ENCODE measurements at regions not wholly inside any gene's neighbourhood (a gene's known extent, or its start where the extent isn't known, plus 50 kb on each side); places are given as distances from the start of the nearest gene placed in this dataset.

GRCh38 chr5:173741729-173742431, 125.4 kb upstream of the BOD1 start:
- no peaks in the 10 kb centered on the region for H3K36me3 ChIP-seq (ENCODE audit: insufficient read depth, low read length)
- no peaks in the 10 kb centered on the region for H3K4me1 ChIP-seq (ENCODE audit: control insufficient read depth, insufficient read depth, low read length, unreplicated experiment)
- H3K27me3 ChIP-seq (ENCODE audit: insufficient read depth, low read length): no peaks in the 10 kb centered on the region
- H2AFZ ChIP-seq (ENCODE audit: low read length, unreplicated experiment): no peak overlapping the region
- no peaks in the 10 kb centered on the region for H3K79me2 ChIP-seq (ENCODE audit: control insufficient read depth, insufficient read depth, low read length, unreplicated experiment)
- no peak overlapping the region for H3K4me3 ChIP-seq (ENCODE audit: low read depth, low read length)
- no peak overlapping the region for H3K27ac ChIP-seq (ENCODE audit: low read depth, low read length)

- Histone ChIP-seq H3K27ac (ENCODE audit: low read depth, low read length) (no peak overlapping the region), H3K36me3 (ENCODE audit: insufficient read depth, low read length) (no peaks in the 10 kb centered on the region), H3K79me2 (ENCODE audit: control insufficient read depth, insufficient read depth, low read length, unreplicated experiment) (no peaks in the 10 kb centered on the region), H2AFZ (ENCODE audit: low read length, unreplicated experiment) (no peak overlapping the region), H3K27me3 (ENCODE audit: insufficient read depth, low read length) (no peaks in the 10 kb centered on the region), H3K4me1 (ENCODE audit: control insufficient read depth, insufficient read depth, low read length, unreplicated experiment) (no peaks in the 10 kb centered on the region), H3K4me3 (ENCODE audit: low read depth, low read length) (no peak overlapping the region)
Measured at GRCh38 chr5:173742432-173742816, 126.0 kb upstream of the BOD1 start.

GRCh38 chr5:173743641-173744343, 127.3 kb upstream of the BOD1 start:
- Histone ChIP-seq H2AFZ (ENCODE audit: low read length, unreplicated experiment) (no peak overlapping the region), H3K27me3 (ENCODE audit: insufficient read depth, low read length) (no peaks in the 10 kb centered on the region), H3K4me1 (ENCODE audit: control insufficient read depth, insufficient read depth, low read length, unreplicated experiment) (no peaks in the 10 kb centered on the region), H3K4me3 (ENCODE audit: low read depth, low read length) (no peak overlapping the region), H3K27ac (ENCODE audit: low read depth, low read length) (no peak overlapping the region), H3K36me3 (ENCODE audit: insufficient read depth, low read length) (no peaks in the 10 kb centered on the region), H3K79me2 (ENCODE audit: control insufficient read depth, insufficient read depth, low read length, unreplicated experiment) (no peaks in the 10 kb centered on the region)

- Histone ChIP-seq H3K27ac (ENCODE audit: low read depth, low read length) (no peak overlapping the region), H3K36me3 (ENCODE audit: insufficient read depth, low read length) (no peaks in the 10 kb centered on the region), H3K79me2 (ENCODE audit: control insufficient read depth, insufficient read depth, low read length, unreplicated experiment) (no peaks in the 10 kb centered on the region), H2AFZ (ENCODE audit: low read length, unreplicated experiment) (no peak overlapping the region), H3K27me3 (ENCODE audit: insufficient read depth, low read length) (no peaks in the 10 kb centered on the region), H3K4me1 (ENCODE audit: control insufficient read depth, insufficient read depth, low read length, unreplicated experiment) (no peaks in the 10 kb centered on the region), H3K4me3 (ENCODE audit: low read depth, low read length) (no peak overlapping the region)
Measured at GRCh38 chr5:173744551-173744950, 128.1 kb upstream of the BOD1 start.

GRCh38 chr5:173745123-173745522, 128.7 kb upstream of the BOD1 start:
- no peaks in the 10 kb centered on the region for H3K27me3 ChIP-seq (ENCODE audit: insufficient read depth, low read length)
- H3K27ac ChIP-seq (ENCODE audit: low read depth, low read length): no peak overlapping the region
- no peak overlapping the region for H2AFZ ChIP-seq (ENCODE audit: low read length, unreplicated experiment)
- H3K4me1 ChIP-seq (ENCODE audit: control insufficient read depth, insufficient read depth, low read length, unreplicated experiment): no peaks in the 10 kb centered on the region
- no peaks in the 10 kb centered on the region for H3K79me2 ChIP-seq (ENCODE audit: control insufficient read depth, insufficient read depth, low read length, unreplicated experiment)
- H3K36me3 ChIP-seq (ENCODE audit: insufficient read depth, low read length): no peaks in the 10 kb centered on the region
- no peak overlapping the region for H3K4me3 ChIP-seq (ENCODE audit: low read depth, low read length)

GRCh38 chr5:173745557-173745956, 129.1 kb upstream of the BOD1 start:
- Histone ChIP-seq H3K36me3 (ENCODE audit: insufficient read depth, low read length) (no peaks in the 10 kb centered on the region), H3K4me3 (ENCODE audit: low read depth, low read length) (no peak overlapping the region), H3K27ac (ENCODE audit: low read depth, low read length) (no peak overlapping the region), H3K4me1 (ENCODE audit: control insufficient read depth, insufficient read depth, low read length, unreplicated experiment) (no peaks in the 10 kb centered on the region), H3K79me2 (ENCODE audit: control insufficient read depth, insufficient read depth, low read length, unreplicated experiment) (no peaks in the 10 kb centered on the region), H3K27me3 (ENCODE audit: insufficient read depth, low read length) (no peaks in the 10 kb centered on the region), H2AFZ (ENCODE audit: low read length, unreplicated experiment) (no peak overlapping the region)

- Histone ChIP-seq H3K27ac (ENCODE audit: low read depth, low read length) (no peak overlapping the region), H3K4me1 (ENCODE audit: control insufficient read depth, insufficient read depth, low read length, unreplicated experiment) (no peaks in the 10 kb centered on the region), H2AFZ (ENCODE audit: low read length, unreplicated experiment) (no peak overlapping the region)
Measured at GRCh38 chr5:173746047-173746646, 129.7 kb upstream of the BOD1 start.

GRCh38 chr5:173747876-173748275, 131.4 kb upstream of the BOD1 start:
- Histone ChIP-seq H3K4me3 (ENCODE audit: low read depth, low read length) (no peak overlapping the region), H3K27ac (ENCODE audit: low read depth, low read length) (no peak overlapping the region), H2AFZ (ENCODE audit: low read length, unreplicated experiment) (no peak overlapping the region), H3K4me1 (ENCODE audit: control insufficient read depth, insufficient read depth, low read length, unreplicated experiment) (no peaks in the 10 kb centered on the region), H3K79me2 (ENCODE audit: control insufficient read depth, insufficient read depth, low read length, unreplicated experiment) (no peaks in the 10 kb centered on the region), H3K27me3 (ENCODE audit: insufficient read depth, low read length) (no peaks in the 10 kb centered on the region), H3K36me3 (ENCODE audit: insufficient read depth, low read length) (no peaks in the 10 kb centered on the region)

More at GRCh38 chr5:173746047-173746646, 129.7 kb upstream of the BOD1 start:
- Histone ChIP-seq H3K4me3 (ENCODE audit: low read depth, low read length) (no peak overlapping the region), H3K79me2 (ENCODE audit: control insufficient read depth, insufficient read depth, low read length, unreplicated experiment) (no peaks in the 10 kb centered on the region), H3K27me3 (ENCODE audit: insufficient read depth, low read length) (no peaks in the 10 kb centered on the region), H3K36me3 (ENCODE audit: insufficient read depth, low read length) (no peaks in the 10 kb centered on the region)

- no peak overlapping the region for H3K27ac ChIP-seq (ENCODE audit: low read depth, low read length)
- H3K79me2 ChIP-seq (ENCODE audit: control insufficient read depth, insufficient read depth, low read length, unreplicated experiment): no peaks in the 10 kb centered on the region
- no peaks in the 10 kb centered on the region for H3K36me3 ChIP-seq (ENCODE audit: insufficient read depth, low read length)
- no peak overlapping the region for H3K4me3 ChIP-seq (ENCODE audit: low read depth, low read length)
- no peaks in the 10 kb centered on the region for H3K27me3 ChIP-seq (ENCODE audit: insufficient read depth, low read length)
- no peak overlapping the region for H2AFZ ChIP-seq (ENCODE audit: low read length, unreplicated experiment)
- no peaks in the 10 kb centered on the region for H3K4me1 ChIP-seq (ENCODE audit: control insufficient read depth, insufficient read depth, low read length, unreplicated experiment)
Measured at GRCh38 chr5:173750538-173751265, 134.3 kb upstream of the BOD1 start.

GRCh38 chr5:173751266-173751600, 134.8 kb upstream of the BOD1 start:
- Histone ChIP-seq H3K27me3 (ENCODE audit: insufficient read depth, low read length) (no peaks in the 10 kb centered on the region), H2AFZ (ENCODE audit: low read length, unreplicated experiment) (no peak overlapping the region), H3K27ac (ENCODE audit: low read depth, low read length) (no peak overlapping the region), H3K4me3 (ENCODE audit: low read depth, low read length) (no peak overlapping the region), H3K4me1 (ENCODE audit: control insufficient read depth, insufficient read depth, low read length, unreplicated experiment) (no peaks in the 10 kb centered on the region), H3K79me2 (ENCODE audit: control insufficient read depth, insufficient read depth, low read length, unreplicated experiment) (no peaks in the 10 kb centered on the region), H3K36me3 (ENCODE audit: insufficient read depth, low read length) (no peaks in the 10 kb centered on the region)

Data from ACC112 (cell line).